ENCODE measurements at regions not wholly inside any gene's neighbourhood (a gene's known extent, or its start where the extent isn't known, plus 50 kb on each side); places are given as distances from the start of the nearest gene placed in this dataset.
"Not testable (repeated sequence)": the region's sequence is repeated elsewhere in the genome, so short reads cannot be mapped to it uniquely, and the experiment has no call there.

DNA sequence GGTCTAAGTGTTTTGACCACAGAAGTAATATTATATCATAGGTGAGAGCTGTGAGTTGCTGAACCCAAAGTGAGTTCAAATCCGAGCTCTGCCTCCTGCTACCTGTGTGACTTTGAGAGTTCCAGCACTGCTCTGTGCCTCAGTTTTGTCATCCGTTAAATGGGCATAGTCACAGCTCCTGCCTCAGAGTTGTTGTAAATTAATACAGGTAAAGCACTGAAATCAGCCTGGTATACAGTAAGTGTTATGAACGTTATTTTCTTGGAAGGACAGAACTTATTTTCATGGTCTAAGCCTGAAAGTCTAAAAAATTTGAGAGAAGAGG lies 65.4 kb upstream of the ZNF195 start:
- TF ChIP-seq EP300, POLR2AphosphoS5, POLR2A (IDR thresholded peaks at IDR 0.05): not testable (repeated sequence)
- TF ChIP-seq, protein P1, sequence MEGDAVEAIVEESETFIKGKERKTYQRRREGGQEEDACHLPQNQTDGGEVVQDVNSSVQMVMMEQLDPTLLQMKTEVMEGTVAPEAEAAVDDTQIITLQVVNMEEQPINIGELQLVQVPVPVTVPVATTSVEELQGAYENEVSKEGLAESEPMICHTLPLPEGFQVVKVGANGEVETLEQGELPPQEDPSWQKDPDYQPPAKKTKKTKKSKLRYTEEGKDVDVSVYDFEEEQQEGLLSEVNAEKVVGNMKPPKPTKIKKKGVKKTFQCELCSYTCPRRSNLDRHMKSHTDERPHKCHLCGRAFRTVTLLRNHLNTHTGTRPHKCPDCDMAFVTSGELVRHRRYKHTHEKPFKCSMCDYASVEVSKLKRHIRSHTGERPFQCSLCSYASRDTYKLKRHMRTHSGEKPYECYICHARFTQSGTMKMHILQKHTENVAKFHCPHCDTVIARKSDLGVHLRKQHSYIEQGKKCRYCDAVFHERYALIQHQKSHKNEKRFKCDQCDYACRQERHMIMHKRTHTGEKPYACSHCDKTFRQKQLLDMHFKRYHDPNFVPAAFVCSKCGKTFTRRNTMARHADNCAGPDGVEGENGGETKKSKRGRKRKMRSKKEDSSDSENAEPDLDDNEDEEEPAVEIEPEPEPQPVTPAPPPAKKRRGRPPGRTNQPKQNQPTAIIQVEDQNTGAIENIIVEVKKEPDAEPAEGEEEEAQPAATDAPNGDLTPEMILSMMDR (IDR thresholded peaks at IDR 0.05), result not testable (repeated sequence)
